NT2/D1 (cell line): ENCODE measurements at regions not wholly inside any gene's neighbourhood (a gene's known extent, or its start where the extent isn't known, plus 50 kb on each side); places are given as distances from the start of the nearest gene placed in this dataset.

Source experiments
- YY1 ChIP-seq: IDR thresholded peaks from 2 replicates; pipeline ENCODE4 v1.6.1; 2011; ENCODE audit not compliant: insufficient read length, insufficient read depth
- ZNF274 ChIP-seq: IDR thresholded peaks from 2 replicates; pipeline ENCODE4 v1.6.1; 2011; ENCODE audit warnings: mild to moderate bottlenecking, low read depth, low read length

DNA sequence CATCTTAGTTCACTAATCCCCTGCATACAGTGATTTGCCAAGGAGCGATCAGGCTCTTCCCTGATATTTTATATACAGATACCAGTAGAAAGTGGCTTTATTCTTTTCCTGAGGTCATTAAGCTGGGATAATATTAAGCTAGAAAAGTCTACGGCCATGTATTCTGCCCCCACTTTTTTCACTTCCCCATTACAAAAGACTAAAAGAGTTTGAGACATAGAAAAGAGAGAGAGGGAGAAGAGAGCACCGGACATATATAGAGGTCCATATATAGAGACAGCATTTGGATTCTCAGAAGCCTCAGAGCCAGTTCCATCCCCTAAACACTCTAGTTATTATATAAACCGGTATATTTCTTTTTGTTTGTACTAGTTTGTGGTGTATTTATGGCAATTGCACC lies 166.5 kb upstream of the ANKFN1 start:
- TF ChIP-seq ZNF274: no peak
- no peak for TF ChIP-seq YY1
